HS-5 (cell line): ENCODE measurements at regions not wholly inside any gene's neighbourhood (a gene's known extent, or its start where the extent isn't known, plus 50 kb on each side); places are given as distances from the start of the nearest gene placed in this dataset.

Experiments
- DNase-seq: peaks from one replicate; pipeline ENCODE4 v3.0.0-alpha.2; 2012; ENCODE audit warnings: low read depth

GRCh38 chr3:36282766-36283165 is 97.5 kb upstream of the STAC start:
- DNase-seq: no peak

DNA sequence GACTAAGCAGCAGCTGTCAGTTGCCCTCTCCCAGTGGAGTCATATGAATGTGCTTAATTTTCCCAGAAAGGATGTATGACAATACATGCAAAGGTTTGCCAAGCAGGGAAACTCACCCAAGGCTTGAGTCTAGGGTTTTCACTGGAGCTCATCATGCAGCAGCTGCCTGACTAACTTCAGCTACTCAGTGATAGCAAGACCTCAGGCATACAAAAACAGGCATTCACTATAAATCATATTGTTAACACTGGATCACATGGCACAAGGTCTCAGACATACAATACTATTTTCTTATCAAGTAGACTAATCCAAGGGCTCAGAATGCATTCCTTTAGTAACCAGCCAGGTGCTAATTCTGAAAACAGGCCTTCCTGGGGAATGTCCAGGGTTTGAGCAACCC is 85.0 kb upstream of the STAC start:
- DNase-seq: no peak

DNA sequence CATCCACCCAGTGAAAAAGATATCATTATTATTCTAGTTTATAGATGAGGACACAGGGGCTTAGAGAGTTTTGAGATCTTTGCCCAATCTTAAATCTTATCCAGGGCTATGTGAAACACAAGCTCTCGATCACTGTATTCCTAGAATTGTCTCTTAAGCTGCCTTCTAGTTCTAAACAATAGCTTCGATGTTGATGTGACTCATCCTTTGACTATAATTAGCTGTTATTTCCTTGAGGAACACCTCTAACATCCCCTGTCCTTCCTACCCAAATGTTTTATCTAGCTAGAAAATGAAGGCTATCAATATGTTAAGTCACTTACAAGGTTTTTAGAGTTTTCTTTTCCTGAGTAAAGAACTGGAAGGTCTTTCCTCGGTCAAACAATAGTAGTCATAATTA is 83.1 kb upstream of the STAC start:
- no peak for DNase-seq

DNA sequence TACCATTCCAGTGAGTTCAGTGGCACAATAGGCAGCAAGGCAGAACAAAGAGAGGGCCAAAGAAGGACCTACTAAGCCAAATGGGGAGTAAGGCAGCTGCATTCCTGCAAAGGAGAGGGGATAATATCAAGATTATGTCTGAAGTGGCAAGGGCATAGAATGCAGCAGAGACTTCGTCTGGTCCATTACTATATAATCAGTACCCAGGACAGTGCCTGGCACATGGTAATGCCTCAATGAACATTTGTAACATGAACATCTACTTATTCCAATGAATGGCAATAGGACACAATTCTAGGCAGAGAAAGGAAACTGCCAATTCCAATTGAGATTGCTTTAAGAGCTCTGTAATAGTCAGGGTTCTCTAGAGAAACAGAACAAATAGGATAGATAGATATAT is 82.1 kb upstream of the STAC start:
- no peak for DNase-seq

DNA sequence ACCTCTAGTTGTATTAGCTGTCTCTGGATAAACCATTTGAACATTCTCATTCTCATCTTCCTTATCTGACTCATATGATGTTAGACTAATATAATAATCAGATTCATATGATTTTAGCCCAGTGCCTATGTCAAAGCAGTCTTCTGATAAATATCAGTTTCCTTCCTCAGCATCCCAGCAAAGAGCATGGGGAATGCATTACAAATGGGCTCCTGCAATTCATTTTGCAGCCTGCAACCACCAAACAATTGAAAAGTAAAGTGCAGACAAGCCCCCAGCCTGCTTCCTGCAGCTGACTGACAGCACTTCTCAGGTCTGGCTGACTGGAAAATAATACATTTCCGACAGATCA is 78.2 kb upstream of the STAC start:
- no peak for DNase-seq

DNA sequence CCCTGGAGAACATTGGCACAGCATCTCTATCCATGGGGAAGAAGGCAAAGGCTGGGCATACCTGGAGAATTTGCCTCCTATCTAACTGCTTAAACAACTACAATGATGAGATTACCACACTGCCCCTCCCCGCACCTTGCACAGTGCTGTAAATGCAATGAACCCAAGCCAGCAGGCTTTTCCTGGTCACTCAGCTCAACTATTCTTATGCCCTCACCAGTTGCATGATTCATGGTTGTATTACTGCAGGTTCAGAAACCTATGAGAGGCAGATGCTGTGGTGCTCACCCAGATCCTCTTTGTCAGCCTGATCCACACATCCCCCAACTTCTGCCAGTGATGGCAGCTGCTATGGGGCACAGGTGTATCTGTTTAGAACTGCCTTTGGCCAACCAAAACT is 77.7 kb upstream of the STAC start:
- no peak for DNase-seq

GRCh38 chr3:36303286-36303685 is 77.0 kb upstream of the STAC start:
- DNase-seq: no peak

GRCh38 chr3:36305929-36306520 is 74.3 kb upstream of the STAC start:
- peak; percentile 18 for DNase-seq

DNA sequence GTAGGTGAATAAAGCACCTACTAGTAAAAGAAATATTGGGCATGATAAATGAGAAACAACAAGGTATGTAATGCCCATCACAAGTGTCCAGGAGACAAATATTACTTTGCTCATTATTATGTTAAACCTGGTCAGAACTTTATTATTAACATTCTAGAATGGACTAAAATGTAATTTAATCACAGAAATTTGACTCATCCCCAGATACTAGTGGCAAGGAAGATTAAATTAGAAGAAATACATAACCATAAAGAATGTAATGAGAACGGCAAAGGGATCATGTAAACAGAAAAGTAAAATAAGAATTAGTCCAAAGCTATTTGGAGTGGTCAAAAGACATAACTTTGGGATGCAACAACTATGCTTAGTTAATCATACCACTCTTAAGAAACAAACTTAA is 71.2 kb upstream of the STAC start:
- DNase-seq: no peak

GRCh38 chr3:36312351-36312750 is 68.0 kb upstream of the STAC start:
- no peak for DNase-seq

GRCh38 chr3:36317915-36318314 is 62.4 kb upstream of the STAC start:
- no peak for DNase-seq

DNA sequence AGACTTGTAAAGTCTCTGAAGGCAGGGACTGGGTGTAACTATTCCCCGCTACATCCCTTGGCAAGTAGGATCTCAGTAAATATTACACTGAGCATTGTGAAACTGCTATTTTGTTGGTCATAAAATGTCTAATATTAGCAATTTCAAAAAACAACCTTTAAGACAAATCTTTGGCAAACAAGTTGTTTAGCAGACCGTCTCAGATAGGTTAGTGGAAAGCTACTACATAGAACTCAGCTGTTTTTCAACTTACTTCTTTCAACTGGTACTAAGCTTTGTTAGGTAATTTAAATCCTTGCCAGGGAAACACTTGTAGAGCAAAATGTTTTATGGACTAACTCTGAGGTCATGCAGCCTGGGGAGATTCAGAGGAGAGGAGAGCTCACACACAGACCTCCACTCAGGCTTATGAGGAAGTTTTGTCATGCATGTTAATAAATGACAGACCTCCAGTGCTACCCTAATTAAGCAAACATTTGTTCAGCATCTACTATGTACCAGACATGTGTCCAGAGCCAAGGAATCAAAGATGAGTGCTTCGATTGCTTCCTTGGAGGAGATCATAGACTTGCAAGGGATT is 61.6 kb upstream of the STAC start:
- no peak for DNase-seq

DNA sequence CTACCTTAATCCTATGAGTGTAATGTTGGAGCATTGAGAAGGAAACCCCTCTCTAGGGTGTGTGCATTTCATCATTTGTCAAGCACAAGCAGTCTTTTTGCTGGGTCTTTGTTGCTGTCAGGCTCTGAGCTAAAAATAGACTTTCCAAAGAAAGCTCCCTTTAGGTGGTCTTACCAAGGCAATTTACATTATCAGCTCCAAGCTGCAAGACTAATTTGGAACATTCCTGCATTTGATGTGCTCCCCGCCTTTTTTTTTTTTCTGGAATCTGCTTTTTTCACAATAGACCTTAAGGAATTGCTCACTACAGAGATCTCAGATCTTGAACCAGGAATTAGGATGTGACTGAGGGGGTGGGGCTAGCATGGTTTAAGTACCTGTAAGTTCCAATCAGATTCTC is 60.6 kb upstream of the STAC start:
- DNase-seq: no peak
